Activated naive CD8-positive, alpha-beta T cell treated with anti-CD3 and anti-CD28 coated beads, Interleukin-2, amount 10 ng/mL, durations not matched to agents 7 days and 5 days (primary cell): ENCODE measurements at regions not wholly inside any gene's neighbourhood (a gene's known extent, or its start where the extent isn't known, plus 50 kb on each side); places are given as distances from the start of the nearest gene placed in this dataset.
"Not testable (repeated sequence)": the region's sequence is repeated elsewhere in the genome, so short reads cannot be mapped to it uniquely, and the experiment has no call there.

Experiments
- ATAC-seq: fragments of 150-1000 bp; cut with Tn5 transposase; one replicate; pipeline ENCODE4 v1.10.0; 2021; ENCODE audit warnings: low read depth, moderate library complexity
- POLR2A ChIA-PET: fragments of 350-600 bp; sonication (Branson Sonifier 250); formaldehyde crosslinking; loops from one replicate; lab custom pipeline; 2021; ENCODE audit warnings: antibody characterized with exemption; lab: Charles Lee
- DNase-seq: peaks from one replicate; pipeline ENCODE4 v3.0.0; 2021
- H3K27ac Mint-ChIP-seq: one replicate; pipeline ENCODE4 v1.8.0; 2022; ENCODE audit warnings: mild to moderate bottlenecking, mixed read lengths
- H3K27me3 Mint-ChIP-seq: one replicate; pipeline ENCODE4 v1.8.0; 2022; ENCODE audit warnings: mild to moderate bottlenecking, moderate library complexity, mixed read lengths
- H3K36me3 Mint-ChIP-seq: one replicate; pipeline ENCODE4 v1.8.0; 2021; ENCODE audit warnings: mild to moderate bottlenecking, mixed read lengths
- H3K4me1 Mint-ChIP-seq: one replicate; pipeline ENCODE4 v1.8.0; 2021; ENCODE audit warnings: mixed read lengths
- H3K4me3 Mint-ChIP-seq: one replicate; pipeline ENCODE4 v1.8.0; 2022; ENCODE audit warnings: mild to moderate bottlenecking, moderate library complexity, mixed read lengths
- H3K9me3 Mint-ChIP-seq: one replicate; pipeline ENCODE4 v1.8.0; 2021; ENCODE audit warnings: mixed read lengths

DNA sequence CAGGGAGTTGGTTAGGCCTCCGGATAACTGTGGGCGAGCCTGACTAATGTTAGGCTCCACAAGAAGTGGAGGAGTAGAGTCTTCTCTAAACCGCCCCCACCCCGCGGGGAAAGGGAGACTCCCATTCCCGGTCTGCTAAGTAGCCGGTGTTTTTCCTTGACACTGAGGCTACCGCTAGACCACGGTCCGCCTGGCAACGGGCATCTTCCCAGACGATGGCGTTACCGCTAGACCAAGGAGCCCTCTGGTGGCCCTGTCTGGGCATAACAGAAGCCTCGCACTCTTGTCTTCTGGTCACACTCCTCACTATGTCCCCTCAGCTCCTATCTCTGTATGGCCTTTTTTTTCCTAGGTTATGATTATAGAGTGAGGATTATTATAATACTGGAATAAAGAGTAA lies 1410.7 kb downstream of the UQCRFS1 start:
- DNase-seq, POLR2A ChIA-PET, H3K9me3 Mint-ChIP-seq, ATAC-seq, H3K27ac Mint-ChIP-seq, H3K4me1 Mint-ChIP-seq, H3K27me3 Mint-ChIP-seq, H3K4me3 Mint-ChIP-seq: not testable (repeated sequence)
- H3K36me3 Mint-ChIP-seq, result peaks cover 42% of the 10 kb centered on the region

DNA sequence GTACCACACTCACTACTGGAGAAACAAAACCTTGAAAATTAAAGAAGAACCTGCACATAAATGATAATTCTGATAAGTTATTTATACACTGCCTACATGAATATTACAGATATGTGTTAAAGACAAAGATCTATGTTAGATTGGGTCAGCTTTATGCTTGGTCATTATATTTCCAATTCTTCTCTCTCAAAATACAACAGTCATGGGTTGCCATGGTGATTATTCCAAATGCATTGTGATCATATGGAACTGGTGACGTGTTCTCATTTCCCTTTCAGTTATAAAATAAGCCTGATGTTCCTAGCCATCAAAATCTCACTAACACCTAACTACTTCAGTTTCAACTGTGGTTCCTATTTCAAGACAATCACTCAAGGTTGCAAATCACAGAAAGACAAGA lies 1416.4 kb downstream of the UQCRFS1 start:
- no peak overlapping the region for H3K4me3 Mint-ChIP-seq
- H3K27me3 Mint-ChIP-seq, result no peaks in the 10 kb centered on the region
- H3K9me3 Mint-ChIP-seq, result no peaks in the 10 kb centered on the region
- no peak overlapping the region for H3K27ac Mint-ChIP-seq
- H3K4me1 Mint-ChIP-seq, result peaks cover 24% of the 10 kb centered on the region
- DNase-seq (no peak), ATAC-seq (no peak)
- peaks cover 25% of the 10 kb centered on the region for H3K36me3 Mint-ChIP-seq
- POLR2A ChIA-PET, result no interaction called here

DNA sequence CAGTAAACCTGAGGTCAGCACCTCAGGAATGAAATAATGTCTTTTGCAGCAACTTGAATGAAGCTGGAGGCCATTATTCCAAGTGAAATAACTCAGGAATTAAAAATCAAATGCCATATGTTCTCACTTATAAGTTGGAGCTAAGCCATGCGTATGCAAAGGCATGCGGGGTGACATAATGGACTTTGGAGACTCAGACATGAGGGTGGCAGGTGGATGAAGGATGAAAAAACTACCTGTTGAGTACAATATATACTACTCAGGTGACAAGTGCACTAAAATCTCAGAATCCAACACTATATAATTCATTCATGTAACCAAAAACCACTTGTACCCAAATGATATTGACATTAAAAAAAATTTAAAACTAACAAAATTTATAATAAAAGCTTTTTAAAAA lies 1416.9 kb downstream of the UQCRFS1 start:
- H3K9me3 Mint-ChIP-seq, result no peaks in the 10 kb centered on the region
- POLR2A ChIA-PET, result no interaction called here
- H3K4me3 Mint-ChIP-seq, result no peak overlapping the region
- peaks cover 24% of the 10 kb centered on the region for H3K36me3 Mint-ChIP-seq
- ATAC-seq, result no peak
- peaks cover 26% of the 10 kb centered on the region for H3K4me1 Mint-ChIP-seq
- no peaks in the 10 kb centered on the region for H3K27me3 Mint-ChIP-seq
- H3K27ac Mint-ChIP-seq, result no peak overlapping the region
- no peak for DNase-seq

GRCh38 chr19:27795369-27795768 lies 1417.6 kb downstream of the UQCRFS1 start:
- Mint-ChIP-seq H3K4me1 (peaks cover 29% of the 10 kb centered on the region), H3K9me3 (no peaks in the 10 kb centered on the region), H3K27me3 (no peaks in the 10 kb centered on the region), H3K4me3 (peak overlapping the region; percentile 99), H3K27ac (no peak overlapping the region), H3K36me3 (peaks cover 23% of the 10 kb centered on the region)
- ATAC-seq, result no peak
- no peak for DNase-seq
- POLR2A ChIA-PET, result no interaction called here

- H3K27me3 Mint-ChIP-seq, result no peaks in the 10 kb centered on the region
- H3K9me3 Mint-ChIP-seq, result no peaks in the 10 kb centered on the region
- peaks cover 19% of the 10 kb centered on the region for H3K36me3 Mint-ChIP-seq
- no peak for ATAC-seq
- H3K4me1 Mint-ChIP-seq, result peaks cover 26% of the 10 kb centered on the region
- peak overlapping the region; percentile 99 for H3K4me3 Mint-ChIP-seq
- POLR2A ChIA-PET, result interaction anchor here (1.5 kb wide), 1 partner anchor 9 kb away, joined by 4 read pairs; no protein-coding TSS in a partner anchor
- no peak for DNase-seq
- peak overlapping the region; percentile 98 for H3K27ac Mint-ChIP-seq
Measured at GRCh38 chr19:27794494-27795042, 1418.4 kb downstream of the UQCRFS1 start.

DNA sequence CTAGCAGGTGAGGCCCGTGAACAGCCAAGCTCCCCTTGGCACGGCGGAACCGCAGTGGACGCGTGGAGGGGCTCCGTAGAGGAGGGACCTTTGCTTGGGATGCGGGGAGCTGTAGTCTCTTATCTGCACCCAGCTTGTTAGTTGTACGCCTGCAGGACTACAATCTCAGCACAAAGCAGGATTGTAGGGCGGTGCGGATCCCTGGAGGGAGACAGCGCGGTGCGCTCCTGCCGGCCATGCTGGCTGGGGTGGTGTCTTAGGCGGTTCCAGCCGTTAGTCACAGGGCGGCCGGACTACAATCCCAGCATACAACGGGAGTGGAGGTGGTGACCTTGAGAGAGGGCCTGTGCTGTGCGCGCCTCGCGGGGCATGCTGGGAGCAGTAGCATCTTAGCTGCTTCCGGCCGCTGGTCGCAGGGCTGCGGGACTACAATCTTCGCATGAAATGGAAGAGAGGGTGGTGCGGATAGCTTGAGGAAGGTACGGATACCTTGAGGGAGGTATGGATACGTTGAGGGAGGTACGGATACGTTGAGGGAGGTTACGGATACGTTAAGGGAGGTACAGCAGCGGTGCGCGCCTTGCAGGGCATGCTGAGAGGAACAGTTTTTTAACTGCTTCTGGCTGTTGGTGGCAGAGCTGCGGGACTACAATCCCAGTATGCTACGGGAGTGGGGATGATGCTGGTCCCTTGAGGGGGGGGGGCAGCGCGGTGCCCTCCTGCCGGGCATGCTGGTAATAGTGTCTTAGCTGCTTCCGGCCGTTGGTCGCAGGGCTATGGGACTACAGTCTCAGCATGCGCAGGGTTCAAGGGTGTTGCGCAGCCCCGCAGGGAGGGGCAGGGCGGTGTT lies 1419.1 kb downstream of the UQCRFS1 start:
- no peaks in the 10 kb centered on the region for H3K27me3 Mint-ChIP-seq
- peaks cover 24% of the 10 kb centered on the region for H3K4me1 Mint-ChIP-seq
- peak; percentile 95 for ATAC-seq
- DNase-seq, result peak; percentile 87
- H3K9me3 Mint-ChIP-seq, result peaks cover under 1% of the 10 kb centered on the region
- POLR2A ChIA-PET, result interaction anchor here (1.0 to 1.6 kb wide), 4 partner anchors 10 to 1813 kb away, joined by 3 to 5 read pairs (median 4); partner anchors contain the start of gene POP4
- H3K4me3 Mint-ChIP-seq, result peak overlapping the region; percentile 99
- peak overlapping the region; percentile 98 for H3K27ac Mint-ChIP-seq
- peaks cover 21% of the 10 kb centered on the region for H3K36me3 Mint-ChIP-seq

DNA sequence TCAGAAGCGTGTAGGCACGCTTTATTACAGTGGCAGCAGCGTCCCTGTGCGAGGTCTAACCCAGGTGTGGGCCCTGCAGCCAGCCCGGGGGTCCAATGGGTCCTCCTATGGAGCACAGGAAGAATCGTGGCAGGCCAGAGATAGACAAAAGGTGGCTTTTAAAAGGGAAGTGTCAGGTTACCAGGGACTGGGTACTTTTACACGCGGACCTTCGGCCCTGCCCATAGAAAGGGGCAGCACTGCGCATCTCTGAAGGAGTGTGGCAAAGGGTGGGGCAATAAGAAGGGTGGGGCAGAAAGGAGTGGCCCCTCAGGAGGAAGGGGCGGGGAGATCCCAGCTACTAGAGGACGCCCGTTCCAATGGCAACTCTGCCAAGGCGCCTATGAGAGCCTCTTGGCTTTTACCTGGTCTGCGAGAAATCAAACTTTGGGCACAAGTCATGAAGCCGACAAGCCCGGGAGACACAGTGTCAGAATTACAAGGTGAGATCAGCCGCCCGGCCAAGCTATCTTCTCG lies 1419.8 kb downstream of the UQCRFS1 start:
- POLR2A ChIA-PET, result interaction anchor here (1.0 to 1.6 kb wide), 4 partner anchors 10 to 1813 kb away, joined by 3 to 5 read pairs (median 4); partner anchors contain the start of gene POP4
- H3K4me3 Mint-ChIP-seq, result peak overlapping the region; percentile 99
- H3K27me3 Mint-ChIP-seq, result no peaks in the 10 kb centered on the region
- ATAC-seq (peak; percentile 70), DNase-seq (no peak)
- peaks cover 24% of the 10 kb centered on the region for H3K36me3 Mint-ChIP-seq
- peaks cover 2% of the 10 kb centered on the region for H3K9me3 Mint-ChIP-seq
- peaks cover 24% of the 10 kb centered on the region for H3K4me1 Mint-ChIP-seq
- H3K27ac Mint-ChIP-seq, result peak overlapping the region; percentile 98

DNA sequence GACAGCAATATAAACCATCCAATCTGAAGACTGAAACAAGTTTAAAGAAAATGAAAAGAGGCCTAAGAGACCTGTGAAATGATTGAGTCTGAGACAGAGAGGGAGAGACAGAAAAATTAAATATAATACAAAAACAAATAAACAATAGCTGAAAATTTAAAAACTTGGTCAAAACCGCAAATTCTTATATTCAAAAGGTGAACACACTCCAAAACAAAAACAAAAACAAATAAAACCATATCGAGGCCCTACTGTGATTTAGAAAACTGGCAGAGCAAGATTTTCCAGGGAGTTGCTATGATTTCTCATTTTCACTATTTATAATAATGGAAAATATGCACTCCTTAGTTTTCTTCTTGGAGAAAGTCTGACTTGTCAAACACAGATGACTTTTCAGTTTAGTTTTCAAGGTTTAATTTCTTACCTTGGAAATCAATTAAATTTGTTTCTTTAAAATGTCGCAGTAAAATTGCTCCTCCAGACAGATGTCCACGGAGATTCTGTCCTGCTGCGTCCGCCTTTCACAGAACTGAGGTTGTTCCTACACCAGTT lies 1420.3 kb downstream of the UQCRFS1 start:
- Mint-ChIP-seq H3K27me3 (no peaks in the 10 kb centered on the region), H3K4me3 (peak overlapping the region; percentile 99), H3K9me3 (peaks cover 5% of the 10 kb centered on the region), H3K36me3 (peaks cover 25% of the 10 kb centered on the region), H3K27ac (peak overlapping the region; percentile 98), H3K4me1 (peaks cover 25% of the 10 kb centered on the region)
- no peak for ATAC-seq
- POLR2A ChIA-PET, result interaction anchor here (1.0 to 1.6 kb wide), 2 partner anchors 12 to 1814 kb away, joined by 4 to 5 read pairs; partner anchors contain the start of gene POP4
- no peak for DNase-seq

- no peak overlapping the region for H3K4me3 Mint-ChIP-seq
- H3K36me3 Mint-ChIP-seq, result peaks cover 33% of the 10 kb centered on the region
Measured at GRCh38 chr19:27780367-27781075, 1432.4 kb downstream of the UQCRFS1 start.

GRCh38 chr19:27779954-27780353 lies 1433.0 kb downstream of the UQCRFS1 start:
- POLR2A ChIA-PET, result no interaction called here
- H3K4me3 Mint-ChIP-seq, result no peak overlapping the region
- no peak for DNase-seq
- ATAC-seq, result no peak
- no peak overlapping the region for H3K27ac Mint-ChIP-seq
- peaks cover 27% of the 10 kb centered on the region for H3K9me3 Mint-ChIP-seq
- H3K27me3 Mint-ChIP-seq, result no peaks in the 10 kb centered on the region
- H3K4me1 Mint-ChIP-seq, result no peaks in the 10 kb centered on the region
- peaks cover 34% of the 10 kb centered on the region for H3K36me3 Mint-ChIP-seq

More at GRCh38 chr19:27780367-27781075, 1432.4 kb downstream of the UQCRFS1 start:
- no peaks in the 10 kb centered on the region for H3K27me3 Mint-ChIP-seq
- peaks cover 25% of the 10 kb centered on the region for H3K9me3 Mint-ChIP-seq
- no peak for ATAC-seq
- no peak for DNase-seq
- H3K4me1 Mint-ChIP-seq, result no peaks in the 10 kb centered on the region
- POLR2A ChIA-PET, result interaction anchor here (1.3 kb wide), 1 partner anchor 13 kb away, joined by 4 read pairs; no protein-coding TSS in a partner anchor
- no peak overlapping the region for H3K27ac Mint-ChIP-seq

DNA sequence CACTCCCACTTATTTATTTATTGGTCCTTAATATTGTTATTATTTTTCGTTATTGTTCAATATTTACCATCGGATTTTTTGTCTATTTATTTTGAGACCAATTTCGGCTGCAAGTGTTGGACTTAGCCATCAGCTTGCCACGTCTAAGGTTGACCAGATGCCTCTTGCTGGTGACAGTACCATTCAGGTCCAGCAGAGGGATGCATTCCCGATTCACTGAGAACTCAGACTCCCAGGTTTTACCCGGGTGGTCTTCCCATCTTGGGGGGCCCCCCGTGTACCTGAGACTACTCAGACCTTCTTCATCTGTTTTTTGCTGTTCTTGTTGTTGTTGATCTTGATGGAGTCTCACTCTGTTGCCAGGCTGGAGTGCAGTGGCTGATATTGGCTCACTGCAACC lies 1435.2 kb downstream of the UQCRFS1 start:
- DNase-seq, result no peak
- POLR2A ChIA-PET, result no interaction called here
- Mint-ChIP-seq H3K4me3 (no peak overlapping the region), H3K27ac (no peak overlapping the region), H3K9me3 (peaks cover 39% of the 10 kb centered on the region), H3K27me3 (no peaks in the 10 kb centered on the region), H3K4me1 (no peaks in the 10 kb centered on the region), H3K36me3 (peaks cover 44% of the 10 kb centered on the region)
- ATAC-seq, result no peak

DNA sequence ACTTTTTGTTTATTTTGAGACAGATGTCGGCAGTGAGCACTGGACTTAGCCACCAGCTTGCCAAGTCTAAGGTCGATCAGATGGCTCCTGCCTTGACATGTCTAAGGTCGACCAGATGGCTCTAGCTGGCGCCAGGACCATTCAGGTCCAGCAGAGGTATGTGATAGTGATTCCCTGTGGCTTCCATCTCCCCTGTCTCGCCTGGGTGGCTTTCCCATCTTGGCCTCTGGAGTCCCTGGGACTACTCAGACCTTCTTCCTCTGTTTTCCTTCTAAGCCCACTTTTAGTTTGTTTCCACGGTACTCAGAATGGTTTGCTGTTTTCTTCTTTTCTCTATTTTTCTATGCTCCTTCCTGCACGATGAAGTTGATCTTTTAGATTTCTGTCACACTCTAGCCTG lies 1435.7 kb downstream of the UQCRFS1 start:
- ATAC-seq (no peak), DNase-seq (no peak)
- POLR2A ChIA-PET, result no interaction called here
- H3K4me3 Mint-ChIP-seq, result no peak overlapping the region
- H3K36me3 Mint-ChIP-seq, result peaks cover 44% of the 10 kb centered on the region
- no peaks in the 10 kb centered on the region for H3K4me1 Mint-ChIP-seq
- peaks cover 39% of the 10 kb centered on the region for H3K9me3 Mint-ChIP-seq
- no peak overlapping the region for H3K27ac Mint-ChIP-seq
- H3K27me3 Mint-ChIP-seq, result no peaks in the 10 kb centered on the region

- POLR2A ChIA-PET, result no interaction called here
- no peaks in the 10 kb centered on the region for H3K4me1 Mint-ChIP-seq
- DNase-seq, result no peak
- H3K4me3 Mint-ChIP-seq, result no peak overlapping the region
- ATAC-seq, result no peak
- peaks cover 44% of the 10 kb centered on the region for H3K36me3 Mint-ChIP-seq
- peaks cover 42% of the 10 kb centered on the region for H3K9me3 Mint-ChIP-seq
- no peaks in the 10 kb centered on the region for H3K27me3 Mint-ChIP-seq
- H3K27ac Mint-ChIP-seq, result no peak overlapping the region
Measured at GRCh38 chr19:27776524-27776923, 1436.4 kb downstream of the UQCRFS1 start.
